ENCODE measurements at regions not wholly inside any gene's neighbourhood (a gene's known extent, or its start where the extent isn't known, plus 50 kb on each side); places are given as distances from the start of the nearest gene placed in this dataset.

- TF ChIP-seq PRDM1 (tag by site-specific recombination; IDR thresholded peaks at IDR 0.05) (no peak), CTCF (tag by site-specific recombination; IDR thresholded peaks at IDR 0.05) (no peak), ZNF549 (tag by site-specific recombination; IDR thresholded peaks at IDR 0.05) (no peak), ELK4 (IDR thresholded peaks at IDR 0.05; ENCODE audit: borderline replicate concordance, low read depth, low read length) (no peak), ZSCAN5A (tag by site-specific recombination; IDR thresholded peaks at IDR 0.05) (no peak), ZNF626 (tag by site-specific recombination; IDR thresholded peaks at IDR 0.05) (no peak), ZNF280D (tag by site-specific recombination; IDR thresholded peaks at IDR 0.05) (no peak), ZNF112 (tag by site-specific recombination; IDR thresholded peaks at IDR 0.05) (no peak)
These were observed 445.5 kb downstream of the PTPRC start for GRCh38 chr1:199084293-199084692.

All from HEK293 (cell line).